ENCODE measurements at regions not wholly inside any gene's neighbourhood (a gene's known extent, or its start where the extent isn't known, plus 50 kb on each side); places are given as distances from the start of the nearest gene placed in this dataset.

- TF ChIP-seq MAX (IDR thresholded peaks at IDR 0.05) (no peak), CTCF (IDR thresholded peaks at IDR 0.05 in 2 of 3, conservative IDR thresholded peaks at IDR 0.05 in 1 of 3; ENCODE audit: borderline replicate concordance in 1 of 3, insufficient read depth in 1 of 3, low read depth in 2 of 3, low read length in 2 of 3) (no peak), POLR2A (IDR thresholded peaks at IDR 0.05; ENCODE audit: borderline replicate concordance, extremely low read depth, insufficient read depth, insufficient read length) (no peak), EZH2 (IDR thresholded peaks at IDR 0.05) (no peak), CEBPB (IDR thresholded peaks at IDR 0.05; ENCODE audit: low read depth) (no peak), SP1 (IDR thresholded peaks at IDR 0.05; ENCODE audit: low read depth) (no peak)
Observed at GRCh38 chr6:147744012-147744411, 235.5 kb downstream of the SAMD5 start.
